ENCODE measurements at regions not wholly inside any gene's neighbourhood (a gene's known extent, or its start where the extent isn't known, plus 50 kb on each side); places are given as distances from the start of the nearest gene placed in this dataset.
"Not testable (repeated sequence)": the region's sequence is repeated elsewhere in the genome, so short reads cannot be mapped to it uniquely, and the experiment has no call there.

DNA sequence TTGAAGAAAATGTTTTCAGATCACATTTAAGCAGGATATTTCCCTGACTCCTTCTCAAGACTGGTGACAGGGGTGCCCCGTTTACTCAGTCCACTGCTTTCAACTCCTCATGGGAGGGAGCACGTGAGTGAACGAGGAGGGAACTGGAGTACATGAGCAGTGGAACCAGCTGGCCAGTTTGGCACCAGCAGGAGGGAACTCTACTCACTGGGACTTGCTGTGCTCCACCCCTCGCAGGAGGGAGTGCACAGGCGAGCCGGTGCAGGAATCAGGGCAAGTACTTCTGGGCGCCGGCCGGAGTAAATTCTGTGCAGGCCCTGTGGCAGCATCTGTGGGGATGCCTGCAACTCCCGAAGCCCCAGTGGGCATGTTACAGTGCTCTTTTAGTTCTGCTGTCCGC is 1941.1 kb upstream of the C9orf72 start:
- Mint-ChIP-seq H3K27ac (no peak overlapping the region), H3K4me3 (no peak overlapping the region), H3K4me1 (no peaks in the 10 kb centered on the region), H3K27me3 (no peaks in the 10 kb centered on the region), H3K36me3 (ENCODE audit: low read depth) (no peaks in the 10 kb centered on the region), H3K9me3 (peaks cover 7% of the 10 kb centered on the region)
- no peak for DNase-seq
- intact Hi-C loops (cut with micrococcal nuclease) = no loop called here

DNA sequence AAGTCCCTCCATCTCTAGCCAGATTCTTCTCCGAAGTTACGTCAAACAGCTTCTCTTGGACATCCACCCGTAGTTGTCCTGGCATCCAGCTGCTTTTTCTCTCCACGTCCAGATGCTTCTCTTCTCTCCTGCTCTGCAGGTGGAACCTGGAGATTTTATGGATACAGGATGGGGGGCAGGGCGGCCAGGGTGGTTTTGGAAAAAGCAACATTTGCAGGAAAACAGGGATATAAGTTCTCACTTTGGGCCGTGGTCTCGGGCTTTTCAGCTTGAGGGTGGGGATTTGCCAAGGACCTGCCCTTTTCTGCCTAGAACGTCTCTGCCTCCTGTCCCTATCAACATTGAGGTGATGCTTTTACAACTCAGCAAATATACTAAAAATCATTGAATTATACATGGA is 1941.6 kb upstream of the C9orf72 start:
- Mint-ChIP-seq H3K4me3 (no peak overlapping the region), H3K9me3 (peaks cover 7% of the 10 kb centered on the region), H3K36me3 (ENCODE audit: low read depth) (no peaks in the 10 kb centered on the region), H3K27me3 (no peaks in the 10 kb centered on the region), H3K27ac (no peak overlapping the region), H3K4me1 (no peaks in the 10 kb centered on the region)
- intact Hi-C loops (cut with micrococcal nuclease) = no loop called here
- no peak for DNase-seq

DNA sequence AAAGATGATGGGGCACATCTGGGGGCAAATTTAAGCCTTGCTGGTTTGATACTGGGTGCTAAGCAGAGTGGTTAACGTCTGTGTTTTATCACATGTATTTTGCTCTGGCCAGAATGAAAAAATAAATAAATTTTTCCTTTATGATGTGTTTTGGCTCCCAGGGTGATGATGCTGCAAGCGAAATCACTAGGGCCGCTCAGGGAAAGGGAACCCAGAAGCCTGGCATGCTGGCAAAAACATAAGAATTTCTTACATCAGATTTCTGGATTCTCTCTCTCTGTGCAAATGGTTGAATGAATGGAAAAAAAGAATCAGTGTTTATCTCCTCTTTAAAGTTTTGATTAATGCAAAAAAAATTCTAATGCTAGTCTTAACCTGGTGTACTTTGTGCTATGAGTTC is 1975.2 kb upstream of the C9orf72 start:
- Mint-ChIP-seq H3K4me3 (no peak overlapping the region), H3K36me3 (ENCODE audit: low read depth) (no peaks in the 10 kb centered on the region), H3K9me3 (peaks cover 3% of the 10 kb centered on the region), H3K4me1 (no peaks in the 10 kb centered on the region), H3K27ac (no peak overlapping the region), H3K27me3 (no peaks in the 10 kb centered on the region)
- no peak for DNase-seq
- intact Hi-C loops (cut with micrococcal nuclease) = no loop called here

DNA sequence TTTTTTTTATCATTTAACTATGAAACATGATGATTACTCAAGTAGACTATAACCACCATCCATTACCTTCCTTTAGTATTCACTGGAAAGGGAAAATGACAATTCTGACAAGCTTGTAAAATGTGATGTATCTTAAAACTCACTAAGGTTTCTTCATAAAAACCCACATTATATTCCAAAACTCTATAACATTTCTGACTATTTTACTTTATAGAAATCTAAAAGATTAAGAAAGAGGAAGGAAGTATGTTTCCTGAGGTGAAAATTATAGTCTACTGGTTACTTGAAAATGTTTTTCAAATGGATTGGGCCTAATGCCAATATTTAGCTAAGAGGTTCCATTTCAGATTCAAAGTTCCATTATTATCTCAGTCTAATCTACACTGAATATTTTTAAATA is 1982.2 kb upstream of the C9orf72 start:
- Mint-ChIP-seq H3K27me3 (no peaks in the 10 kb centered on the region), H3K4me3 (no peak overlapping the region), H3K9me3 (no peaks in the 10 kb centered on the region), H3K36me3 (ENCODE audit: low read depth) (no peaks in the 10 kb centered on the region), H3K27ac (no peak overlapping the region), H3K4me1 (no peaks in the 10 kb centered on the region)
- DNase-seq = no peak
- intact Hi-C loops (cut with micrococcal nuclease) = no loop called here

DNA sequence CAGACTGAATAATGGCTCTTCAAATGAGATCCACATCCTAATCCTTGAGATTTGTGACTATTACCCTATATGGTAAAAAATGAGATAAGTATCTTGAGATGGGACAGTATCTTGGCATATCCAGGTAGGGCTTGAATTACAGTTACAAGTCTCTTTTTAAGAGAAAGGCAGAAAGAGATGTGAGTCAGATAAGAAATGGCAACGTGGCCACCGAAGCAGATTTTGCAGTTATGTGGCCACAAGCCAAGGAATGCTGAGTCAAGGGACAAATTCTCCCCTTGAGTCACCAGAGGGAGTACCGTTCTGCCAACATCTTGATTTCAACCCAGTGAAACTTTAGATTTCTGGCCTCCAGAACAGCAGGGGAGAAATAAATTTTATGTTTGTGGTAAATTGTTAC is 1983.0 kb upstream of the C9orf72 start:
- no peaks in the 10 kb centered on the region for H3K4me1 Mint-ChIP-seq
- no peak for DNase-seq
- H3K36me3 Mint-ChIP-seq (ENCODE audit: low read depth) = no peaks in the 10 kb centered on the region
- no peaks in the 10 kb centered on the region for H3K9me3 Mint-ChIP-seq
- H3K4me3 Mint-ChIP-seq = no peak overlapping the region
- H3K27me3 Mint-ChIP-seq = no peaks in the 10 kb centered on the region
- H3K27ac Mint-ChIP-seq = no peak overlapping the region
- intact Hi-C loops (cut with micrococcal nuclease) = no loop called here

DNA sequence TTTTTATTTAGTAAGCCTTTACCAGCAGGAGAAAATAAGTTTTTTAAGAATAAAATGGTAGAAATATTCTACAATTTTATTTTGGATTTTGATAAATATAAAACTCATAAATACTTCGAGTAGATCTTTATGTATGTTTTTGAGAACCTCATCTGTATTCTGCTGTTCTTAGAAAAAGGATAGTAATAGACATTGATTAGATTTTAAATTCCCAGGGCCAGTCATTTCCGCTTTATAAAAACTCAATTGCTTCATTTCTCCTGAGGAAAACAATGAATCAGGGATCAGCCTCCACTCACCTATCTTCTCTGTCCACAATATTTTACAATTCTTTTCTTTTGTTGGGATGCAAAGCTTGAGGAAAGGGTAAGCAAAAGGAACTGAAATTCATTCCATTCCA is 1983.5 kb upstream of the C9orf72 start:
- Mint-ChIP-seq H3K4me3 (no peak overlapping the region), H3K4me1 (no peaks in the 10 kb centered on the region)

DNA sequence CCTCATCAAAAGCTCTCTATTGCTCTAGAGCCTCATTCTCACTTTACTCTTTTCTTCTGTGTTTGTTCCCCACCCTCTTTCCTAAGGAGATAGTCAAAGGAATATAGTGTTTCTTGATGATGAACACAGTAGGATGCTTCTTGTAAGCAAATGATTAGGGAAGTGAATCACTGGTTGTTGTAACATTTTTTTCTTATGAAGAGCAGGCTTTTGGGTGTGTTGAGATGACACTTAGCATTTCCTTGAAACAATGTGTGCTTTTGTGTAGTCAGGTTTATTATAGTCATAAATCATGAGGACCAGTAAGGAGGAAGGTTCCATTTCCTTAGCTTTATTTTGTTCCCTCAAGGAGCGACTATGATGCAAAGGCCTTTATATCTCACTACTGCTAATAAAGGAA is 1991.3 kb upstream of the C9orf72 start:
- Mint-ChIP-seq H3K36me3 (ENCODE audit: low read depth) (no peaks in the 10 kb centered on the region), H3K4me1 (no peaks in the 10 kb centered on the region), H3K27ac (no peak overlapping the region), H3K9me3 (no peaks in the 10 kb centered on the region), H3K27me3 (no peaks in the 10 kb centered on the region), H3K4me3 (no peak overlapping the region)
- no peak for DNase-seq
- intact Hi-C loops (cut with micrococcal nuclease) = no loop called here

More for the DNA sequence above, 1983.5 kb upstream of the C9orf72 start:
- Mint-ChIP-seq H3K36me3 (ENCODE audit: low read depth) (no peaks in the 10 kb centered on the region), H3K9me3 (no peaks in the 10 kb centered on the region), H3K27me3 (no peaks in the 10 kb centered on the region), H3K27ac (no peak overlapping the region)
- DNase-seq = no peak
- intact Hi-C loops (cut with micrococcal nuclease) = no loop called here

DNA sequence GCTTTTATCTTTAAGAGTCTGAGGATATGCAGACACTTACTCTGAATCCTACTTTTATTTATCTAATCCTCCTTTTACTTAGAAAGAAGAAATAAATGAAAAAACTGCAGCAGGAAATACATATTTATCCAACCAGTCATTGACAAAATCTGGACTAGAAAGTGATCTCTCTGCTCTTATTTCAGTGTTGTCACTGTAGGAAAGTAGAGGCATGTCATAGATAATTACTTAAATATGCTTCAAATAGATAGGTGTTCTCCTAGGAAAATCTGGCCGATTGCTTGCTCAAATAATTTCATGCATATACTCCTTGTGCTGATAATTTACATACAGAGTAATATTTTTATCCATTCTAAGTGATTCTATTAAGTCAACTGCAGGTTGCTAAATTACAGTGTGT is 2001.9 kb upstream of the C9orf72 start:
- Mint-ChIP-seq H3K27ac (no peak overlapping the region), H3K36me3 (ENCODE audit: low read depth) (no peaks in the 10 kb centered on the region), H3K4me1 (no peaks in the 10 kb centered on the region), H3K4me3 (no peak overlapping the region), H3K9me3 (no peaks in the 10 kb centered on the region), H3K27me3 (no peaks in the 10 kb centered on the region)
- no peak for DNase-seq
- intact Hi-C loops (cut with micrococcal nuclease) = no loop called here

DNA sequence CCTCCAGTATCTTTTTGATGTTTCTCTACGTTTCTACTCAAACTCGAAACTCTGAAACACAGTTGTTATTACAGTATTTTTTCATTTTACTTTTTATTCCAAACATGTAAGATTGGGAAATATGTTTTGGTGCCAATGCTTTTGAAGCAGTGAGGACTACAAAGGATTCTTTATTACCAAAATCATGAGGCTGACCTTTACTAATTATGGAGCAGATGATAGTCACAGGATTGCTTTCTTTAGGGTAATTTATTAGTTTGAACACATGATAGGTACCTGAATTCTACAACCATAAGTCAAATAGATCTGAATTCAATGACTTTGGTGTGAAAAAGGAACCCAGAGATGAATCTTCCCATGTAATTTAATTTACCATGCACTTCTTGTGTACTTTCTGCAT is 2015.1 kb upstream of the C9orf72 start:
- H3K4me1 Mint-ChIP-seq = no peaks in the 10 kb centered on the region
- no peak for DNase-seq
- no peak overlapping the region for H3K27ac Mint-ChIP-seq
- no peaks in the 10 kb centered on the region for H3K36me3 Mint-ChIP-seq (ENCODE audit: low read depth)
- no peaks in the 10 kb centered on the region for H3K27me3 Mint-ChIP-seq
- no peaks in the 10 kb centered on the region for H3K9me3 Mint-ChIP-seq
- intact Hi-C loops (cut with micrococcal nuclease) = no loop called here
- H3K4me3 Mint-ChIP-seq = no peak overlapping the region

DNA sequence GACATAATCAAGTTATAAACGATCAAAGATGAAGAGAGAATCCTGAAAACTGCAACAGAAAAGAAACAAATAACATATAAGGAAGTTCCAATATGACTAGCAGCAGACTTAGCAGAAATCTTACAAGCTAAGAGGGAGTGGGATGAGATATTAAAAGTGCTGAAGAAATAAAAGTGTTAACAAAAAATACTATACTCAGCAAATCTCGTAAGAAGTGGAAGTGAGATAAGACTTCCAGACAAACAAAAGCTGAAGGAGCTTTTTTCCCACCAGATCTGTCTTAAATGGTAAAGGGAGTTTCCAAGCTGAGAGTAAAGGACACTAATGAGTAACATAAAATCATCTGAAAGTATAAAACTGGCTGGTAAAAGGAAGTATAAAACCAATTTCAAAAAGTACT is 2036.0 kb upstream of the C9orf72 start:
- intact Hi-C loops (cut with micrococcal nuclease) = no loop called here

DNA sequence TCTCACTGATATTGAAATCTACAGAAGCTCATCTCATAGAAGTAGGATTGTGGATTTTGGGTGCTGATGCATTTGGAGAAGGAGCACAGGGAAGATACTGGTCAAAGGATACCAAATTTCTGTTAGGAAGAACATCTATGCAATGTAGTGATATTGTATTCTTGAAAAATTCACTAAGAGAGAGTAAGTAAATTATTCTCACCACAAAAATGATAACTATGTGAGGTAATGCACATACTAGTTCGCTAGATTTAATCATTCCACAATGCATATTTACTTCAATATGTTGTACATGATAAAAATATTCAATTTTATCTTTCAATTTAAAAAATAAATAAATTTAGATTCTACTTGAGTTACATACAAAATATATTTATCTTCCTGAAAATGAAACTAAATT is 2040.5 kb upstream of the C9orf72 start:
- no peaks in the 10 kb centered on the region for H3K36me3 Mint-ChIP-seq (ENCODE audit: low read depth)
- H3K4me1 Mint-ChIP-seq = no peaks in the 10 kb centered on the region
- no peaks in the 10 kb centered on the region for H3K27me3 Mint-ChIP-seq
- no peak overlapping the region for H3K27ac Mint-ChIP-seq
- no peaks in the 10 kb centered on the region for H3K9me3 Mint-ChIP-seq
- no peak overlapping the region for H3K4me3 Mint-ChIP-seq
- intact Hi-C loops (cut with micrococcal nuclease) = no loop called here
- DNase-seq = no peak

More for the DNA sequence above, 2036.0 kb upstream of the C9orf72 start:
- DNase-seq = no peak
- Mint-ChIP-seq H3K4me1 (no peaks in the 10 kb centered on the region), H3K9me3 (no peaks in the 10 kb centered on the region), H3K27me3 (no peaks in the 10 kb centered on the region), H3K27ac (no peak overlapping the region), H3K36me3 (ENCODE audit: low read depth) (no peaks in the 10 kb centered on the region), H3K4me3 (no peak overlapping the region)

DNA sequence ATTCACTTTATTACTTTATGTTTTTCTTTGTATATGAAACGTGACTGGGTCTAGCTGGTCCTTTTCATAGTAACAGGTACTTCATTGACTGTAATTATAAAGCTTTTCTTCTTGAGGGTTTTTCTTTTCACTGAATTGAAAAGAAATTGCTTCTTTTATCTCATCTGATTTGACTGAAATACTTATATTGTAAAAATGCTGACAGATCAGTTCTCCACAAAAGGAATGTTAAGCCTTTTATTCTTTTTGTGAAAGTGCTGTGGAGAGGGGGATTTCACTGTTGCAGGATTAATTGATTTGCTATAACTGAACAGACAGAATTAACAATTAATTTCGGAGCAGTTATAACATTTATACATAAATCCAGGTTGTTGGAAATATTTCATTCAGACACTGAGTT is 2043.6 kb upstream of the C9orf72 start:
- intact Hi-C loops (cut with micrococcal nuclease) = no loop called here
- DNase-seq = no peak
- Mint-ChIP-seq H3K36me3 (ENCODE audit: low read depth) (no peaks in the 10 kb centered on the region), H3K27ac (no peak overlapping the region), H3K27me3 (no peaks in the 10 kb centered on the region), H3K9me3 (no peaks in the 10 kb centered on the region), H3K4me3 (no peak overlapping the region), H3K4me1 (no peaks in the 10 kb centered on the region)

DNA sequence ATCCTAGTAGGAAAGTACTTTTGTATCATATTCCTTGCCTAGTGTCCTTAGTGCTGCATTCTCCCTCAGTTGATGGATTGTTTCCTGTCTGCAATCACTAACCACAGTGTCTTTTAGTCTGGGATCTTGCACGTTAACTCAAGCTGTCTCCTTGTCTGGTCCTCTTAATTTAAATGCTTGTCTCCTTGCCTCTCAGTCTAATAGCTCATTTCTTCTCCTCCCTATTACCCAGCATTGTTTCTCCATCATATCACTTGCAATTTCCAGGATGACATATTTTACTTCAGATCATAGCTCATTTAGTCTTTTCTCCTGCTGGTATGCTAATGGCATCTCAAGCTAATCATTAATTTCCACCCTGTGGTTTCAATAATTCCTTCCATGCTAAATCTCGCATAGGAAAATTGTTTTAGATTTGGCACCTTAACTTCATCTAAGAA is 2052.0 kb upstream of the C9orf72 start:
- DNase-seq = no peak
- Mint-ChIP-seq H3K4me3 (no peak overlapping the region), H3K36me3 (ENCODE audit: low read depth) (no peaks in the 10 kb centered on the region), H3K27me3 (no peaks in the 10 kb centered on the region), H3K27ac (no peak overlapping the region), H3K9me3 (peaks cover 4% of the 10 kb centered on the region), H3K4me1 (no peaks in the 10 kb centered on the region)
- intact Hi-C loops (cut with micrococcal nuclease) = no loop called here

DNA sequence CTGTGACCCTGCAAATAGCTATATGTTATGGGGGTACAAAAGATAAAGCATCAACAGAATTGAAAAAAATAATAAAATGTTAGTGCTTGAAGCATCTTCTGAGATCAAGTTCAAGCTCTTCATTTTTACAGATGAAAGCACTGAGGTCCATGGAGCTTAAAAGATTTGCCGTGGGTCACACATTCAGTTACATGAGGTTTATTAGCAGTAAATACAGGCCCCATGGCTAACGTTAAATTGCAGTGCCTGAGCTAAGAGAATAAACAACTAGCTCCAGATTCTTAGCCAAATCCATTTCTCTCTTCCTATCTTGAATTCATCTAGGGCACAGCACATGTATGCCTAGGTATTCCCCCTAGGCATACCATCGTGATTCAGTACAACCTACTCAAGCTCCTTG is 2052.7 kb upstream of the C9orf72 start:
- intact Hi-C loops (cut with micrococcal nuclease) = no loop called here
- Mint-ChIP-seq H3K9me3 (peaks cover 4% of the 10 kb centered on the region), H3K4me1 (no peaks in the 10 kb centered on the region), H3K27ac (no peak overlapping the region), H3K36me3 (ENCODE audit: low read depth) (no peaks in the 10 kb centered on the region), H3K4me3 (no peak overlapping the region), H3K27me3 (no peaks in the 10 kb centered on the region)
- no peak for DNase-seq

DNA sequence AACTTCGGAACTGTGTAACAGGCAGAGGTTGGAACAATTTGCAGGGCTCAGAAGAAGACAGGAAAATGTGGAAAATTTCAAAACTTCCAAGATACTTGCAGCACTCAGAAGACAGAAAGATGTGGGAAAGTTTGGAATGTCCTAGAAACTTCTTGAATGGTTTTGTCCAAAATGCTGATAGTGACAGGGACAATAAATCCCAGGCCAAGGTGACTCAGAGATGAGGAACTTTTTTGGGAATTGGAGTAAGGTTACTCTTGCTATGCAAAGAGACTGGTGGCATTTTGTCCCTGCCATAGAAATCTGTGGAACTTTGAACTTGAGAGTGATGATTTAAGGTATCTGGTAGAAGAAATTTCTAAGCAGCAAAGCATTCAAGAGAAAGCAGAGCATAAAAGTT is 2055.6 kb upstream of the C9orf72 start:
- H3K4me1 Mint-ChIP-seq; H3K36me3 Mint-ChIP-seq (ENCODE audit: low read depth); intact Hi-C loops (cut with micrococcal nuclease); DNase-seq; H3K9me3 Mint-ChIP-seq; H3K4me3 Mint-ChIP-seq; H3K27ac Mint-ChIP-seq; H3K27me3 Mint-ChIP-seq: not testable (repeated sequence)
